ENCODE measurements at regions not wholly inside any gene's neighbourhood (a gene's known extent, or its start where the extent isn't known, plus 50 kb on each side); places are given as distances from the start of the nearest gene placed in this dataset.

DNA sequence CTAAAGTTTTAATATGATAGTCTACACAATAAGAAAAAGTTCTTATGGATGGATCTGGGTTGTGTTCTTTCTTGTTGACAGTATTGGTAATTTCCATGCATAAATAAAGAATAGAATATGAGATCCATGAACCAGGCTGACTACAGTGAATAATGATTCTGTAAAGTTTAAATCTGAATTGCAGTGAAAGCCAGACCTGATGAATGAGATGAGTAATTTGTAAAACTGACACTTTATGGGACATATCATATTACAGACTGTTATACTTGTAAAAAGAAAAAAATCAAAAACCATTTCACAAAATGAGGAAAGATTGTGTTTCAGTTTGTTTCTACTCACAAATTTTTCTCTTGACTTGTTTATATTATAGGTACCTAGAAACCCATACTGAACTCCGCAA lies 164.9 kb upstream of the SCN7A start:
- TF ChIP-seq ZNF274 (IDR thresholded peaks at IDR 0.05; ENCODE audit: low read depth, low read length) (no peak), SUZ12 (IDR thresholded peaks at IDR 0.05; ENCODE audit: extremely low read depth, insufficient read depth, insufficient read length) (no peak), YY1 (IDR thresholded peaks at IDR 0.05; ENCODE audit: insufficient read depth, insufficient read length) (no peak)

Data from NT2/D1 (cell line).